ENCODE measurements at regions not wholly inside any gene's neighbourhood (a gene's known extent, or its start where the extent isn't known, plus 50 kb on each side); places are given as distances from the start of the nearest gene placed in this dataset.

GRCh38 chr7:52781250-52781649, 254.2 kb upstream of the POM121L12 start:
- no peak for TF ChIP-seq CTCF (IDR thresholded peaks at IDR 0.05)
- no peak for TF ChIP-seq EP300 (IDR thresholded peaks at IDR 0.05)
- no peak for TF ChIP-seq POLR2A (IDR thresholded peaks at IDR 0.05)
- TF ChIP-seq POLR2AphosphoS5 (IDR thresholded peaks at IDR 0.05), result no peak
- DNase-seq, result no peak
- 69 to 76% (median 75%) methylated on average over 4 of the region's 4 CpGs for WGBS, 5 donors

DNA sequence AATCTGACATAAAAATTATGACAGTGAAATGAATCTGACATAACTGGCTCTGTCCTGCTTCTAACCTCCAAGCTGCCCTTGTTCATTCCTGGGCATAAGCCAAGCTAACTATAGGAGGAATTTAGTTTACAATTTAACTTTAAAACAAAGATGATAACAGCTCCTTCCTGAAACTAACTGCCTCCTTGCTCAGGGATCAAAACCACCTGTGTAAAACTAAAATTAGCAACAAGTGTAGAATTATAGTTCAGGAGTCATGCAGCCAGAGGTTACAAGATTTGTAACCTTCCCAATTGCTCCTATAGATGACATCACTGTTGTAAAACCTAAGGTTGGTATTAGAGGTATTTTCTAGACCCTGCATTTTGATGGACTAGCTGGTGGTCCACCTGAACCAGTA, 256.4 kb upstream of the POM121L12 start:
- Histone ChIP-seq H3K36me3 (no peaks in the 10 kb centered on the region), H3K4me1 (no peaks in the 10 kb centered on the region), H3K27me3 (no peaks in the 10 kb centered on the region), H3K9me3 (peaks cover 0 to 14% (median 4%) of the 10 kb centered on the region in 4 donors), H3K4me3 (no peak overlapping the region), H3K27ac (no peak overlapping the region)
- intact Hi-C loops (cut with DNase I; ENCODE audit: low total_unique reads), result no loop called here
- no peak for TF ChIP-seq POLR2A (IDR thresholded peaks at IDR 0.05)
- no peak for DNase-seq

More at GRCh38 chr7:52781250-52781649, 254.2 kb upstream of the POM121L12 start:
- intact Hi-C loops (cut with DNase I; ENCODE audit: low total_unique reads), result no loop called here
- Histone ChIP-seq H3K9me3 (peaks cover 0 to 14% (median 4%) of the 10 kb centered on the region in 4 donors), H3K27me3 (no peaks in the 10 kb centered on the region), H3K36me3 (no peaks in the 10 kb centered on the region), H3K4me1 (no peaks in the 10 kb centered on the region), H3K27ac (no peak overlapping the region), H3K4me3 (no peak overlapping the region)

DNA sequence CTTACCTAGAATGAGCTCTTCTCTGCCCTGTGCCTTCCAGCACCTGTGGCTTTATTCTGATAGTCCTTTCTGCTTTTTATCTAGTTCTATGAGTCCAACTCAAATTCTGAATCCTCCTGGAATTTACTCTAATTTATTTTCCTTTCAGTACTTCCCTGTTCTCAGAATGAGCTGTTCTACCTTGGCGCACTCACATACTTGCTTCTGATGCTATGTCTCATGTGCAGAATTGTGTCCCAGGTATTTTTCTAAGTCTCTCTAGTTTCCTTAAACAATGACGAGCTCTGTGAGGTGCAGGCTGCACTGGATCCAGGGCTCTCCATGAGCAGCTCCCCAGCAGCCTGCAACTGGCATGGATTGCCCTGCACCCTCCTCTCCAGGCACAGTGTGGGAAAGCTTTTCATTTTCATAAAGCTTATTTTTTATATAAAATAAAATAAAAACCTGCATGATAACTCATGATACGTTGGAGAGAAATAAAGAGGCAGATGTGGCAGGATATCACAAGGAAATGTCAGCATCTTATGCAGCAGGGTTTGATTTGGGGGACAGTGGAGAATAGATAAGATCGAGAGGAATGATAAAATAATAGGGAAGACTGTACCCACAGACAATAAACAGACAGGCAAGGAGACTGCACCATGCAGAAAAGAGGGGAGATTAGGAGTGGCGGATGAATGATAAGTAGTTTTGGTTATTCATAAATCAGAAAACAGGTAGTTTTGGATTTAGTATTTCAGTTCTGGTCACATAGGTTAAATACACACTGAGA, 258.2 kb upstream of the POM121L12 start:
- DNase-seq, result no peak
- Histone ChIP-seq H3K4me3 (no peak overlapping the region), H3K27ac (no peak overlapping the region), H3K9me3 (peaks cover 0 to 14% (median 4%) of the 10 kb centered on the region in 4 donors), H3K36me3 (no peaks in the 10 kb centered on the region), H3K27me3 (no peaks in the 10 kb centered on the region), H3K4me1 (no peaks in the 10 kb centered on the region)
- TF ChIP-seq CTCF (IDR thresholded peaks at IDR 0.05) (no peak), POLR2A (IDR thresholded peaks at IDR 0.05) (no peak), POLR2AphosphoS5 (IDR thresholded peaks at IDR 0.05) (no peak), EP300 (IDR thresholded peaks at IDR 0.05) (no peak)
- intact Hi-C loops (cut with DNase I; ENCODE audit: low total_unique reads), result no loop called here
- 67 to 80% (median 75%) methylated on average over 5 of the region's 5 CpGs for WGBS, 5 donors

DNA sequence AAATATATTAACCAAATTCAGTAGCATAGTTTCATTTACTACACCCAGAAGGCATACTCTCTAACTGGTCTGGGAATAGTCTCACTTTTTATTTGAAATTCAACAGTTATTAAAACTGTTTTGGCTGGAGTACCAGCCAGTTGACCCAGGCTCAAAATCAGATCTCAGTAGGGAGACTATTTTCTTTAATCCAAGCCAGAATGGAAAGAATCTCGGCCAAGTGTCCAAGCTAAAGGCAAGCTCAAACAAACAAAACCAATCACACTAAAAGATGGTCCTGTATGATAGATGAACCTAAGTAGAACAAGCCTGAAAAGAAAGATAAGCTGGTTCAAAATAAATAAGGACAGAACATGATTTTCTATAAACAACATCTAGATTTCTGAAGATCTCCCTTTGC, 259.6 kb upstream of the POM121L12 start:
- Histone ChIP-seq H3K9me3 (peaks cover 0 to 14% (median 4%) of the 10 kb centered on the region in 4 donors), H3K4me1 (no peaks in the 10 kb centered on the region), H3K4me3 (no peak overlapping the region), H3K27ac (no peak overlapping the region), H3K27me3 (no peaks in the 10 kb centered on the region), H3K36me3 (no peaks in the 10 kb centered on the region)
- TF ChIP-seq EP300 (IDR thresholded peaks at IDR 0.05) (no peak), CTCF (IDR thresholded peaks at IDR 0.05) (no peak)
- no peak for DNase-seq
- intact Hi-C loops (cut with DNase I; ENCODE audit: low total_unique reads), result no loop called here
- WGBS, 5 donors, result 33 to 59% (median 51%) methylated on average over 1 of the region's 1 CpG

DNA sequence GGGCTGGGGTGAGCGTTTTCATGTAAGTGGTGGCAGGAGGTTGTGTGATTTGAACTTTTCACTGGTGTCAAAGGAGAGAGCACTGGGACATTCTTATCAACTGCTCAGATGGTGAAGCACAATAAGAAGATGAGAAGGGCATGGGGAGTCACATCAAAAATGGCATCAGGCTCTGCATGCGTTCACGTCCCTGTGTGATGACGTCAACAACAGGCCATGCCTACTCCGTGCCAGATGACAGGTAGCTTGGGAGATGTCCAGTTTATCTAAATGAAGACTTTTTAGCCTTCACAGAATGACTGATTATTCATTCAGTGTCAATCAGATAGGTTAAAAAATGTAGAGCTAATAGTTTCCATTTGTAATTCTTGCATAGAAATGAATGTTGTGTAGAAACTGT, 264.3 kb upstream of the POM121L12 start:
- H3K36me3 ChIP-seq, result no peaks in the 10 kb centered on the region
- WGBS, 5 donors, result 78 to 88% (median 83%) methylated on average over 5 of the region's 5 CpGs
- intact Hi-C loops (cut with DNase I; ENCODE audit: low total_unique reads), result no loop called here
- no peaks in the 10 kb centered on the region for H3K9me3 ChIP-seq
- no peak overlapping the region for H3K27ac ChIP-seq
- no peak overlapping the region for H3K4me3 ChIP-seq
- H3K27me3 ChIP-seq, result no peaks in the 10 kb centered on the region
- no peaks in the 10 kb centered on the region for H3K4me1 ChIP-seq
- DNase-seq, result no peak
- TF ChIP-seq CTCF (IDR thresholded peaks at IDR 0.05), result no peak
- TF ChIP-seq POLR2AphosphoS5 (IDR thresholded peaks at IDR 0.05), result no peak
- no peak for TF ChIP-seq POLR2A (IDR thresholded peaks at IDR 0.05)
- no peak for TF ChIP-seq EP300 (IDR thresholded peaks at IDR 0.05)
